K562 (cell line): ENCODE measurements at regions not wholly inside any gene's neighbourhood (a gene's known extent, or its start where the extent isn't known, plus 50 kb on each side); places are given as distances from the start of the nearest gene placed in this dataset.

Experiments used
- ATF4 ChIP-seq: fragments of 450-650 bp; formaldehyde crosslinking; IDR thresholded peaks from 2 replicates; pipeline ENCODE4 v1.4.0; 2022; ENCODE audit warnings: mild to moderate bottlenecking, moderate library complexity
- BCLAF1 ChIP-seq, 2 experiments: fragments of 450-650 bp in 1 of 2; IDR thresholded peaks; 2 replicates each; pipeline ENCODE4 v1.6.1; 2011 to 2017; ENCODE audit warnings: low read depth in 2 of 2, antibody characterized with exemption in 1 of 2, borderline replicate concordance in 1 of 2, low read length in 1 of 2, mild to moderate bottlenecking in 1 of 2, mixed read lengths in 1 of 2; ENCODE audit not compliant: control insufficient read depth in 1 of 2
- CTCF ChIP-seq, 3 experiments: IDR thresholded peaks in 2 of 3; conservative IDR thresholded peaks in 1 of 3; 2 replicates each; pipeline ENCODE4 v1.5.1; 2011 to 2012; ENCODE audit warnings: low read length in 3 of 3, mild to moderate bottlenecking in 3 of 3, control low read depth in 2 of 3, improper control_type of control experiment in 1 of 3, inconsistent platforms in 1 of 3, low read depth in 1 of 3, mixed read lengths in 1 of 3, moderate library complexity in 1 of 3; ENCODE audit not compliant: insufficient read depth in 2 of 3
- E2F3 ChIP-seq: fragments of 250-450 bp; sonication (Bioruptor Pico); IDR thresholded peaks from 2 replicates; pipeline ENCODE4 v1.4.0; 2020; ENCODE audit warnings: mild to moderate bottlenecking
- EZH2 ChIP-seq: IDR thresholded peaks from 2 replicates; pipeline ENCODE4 v1.6.1; 2012; ENCODE audit warnings: low read depth, mild to moderate bottlenecking, inconsistent platforms, low read length, borderline replicate concordance
- HOXB6 ChIP-seq: fragments of 250-450 bp; sonication (Bioruptor Pico); IDR thresholded peaks from 2 replicates; pipeline ENCODE4 v1.5.1; 2022; ENCODE audit warnings: mild to moderate bottlenecking, borderline replicate concordance
- NRF1 ChIP-seq, 2 experiments: fragments of 450-650 bp; IDR thresholded peaks in 1 of 2; conservative IDR thresholded peaks in 1 of 2; 2 replicates each; pipeline ENCODE4 v1.6.1; 2014; ENCODE audit warnings: mild to moderate bottlenecking in 2 of 2
- POLR2A ChIP-seq: fragments of 450-650 bp; conservative IDR thresholded peaks from 2 replicates; pipeline ENCODE4 v1.6.1; 2016
- POLR2AphosphoS5 ChIP-seq: IDR thresholded peaks from 2 replicates; pipeline ENCODE4 v1.6.1; 2011; ENCODE audit warnings: mild to moderate bottlenecking, low read depth, low read length, moderate library complexity; ENCODE audit not compliant: control insufficient read depth, insufficient read depth
- POLR2G ChIP-seq: fragments of 200-400 bp; formaldehyde crosslinking; IDR thresholded peaks from 2 replicates; pipeline ENCODE4 v1.6.1; 2017; ENCODE audit warnings: low read depth, mild to moderate bottlenecking, antibody characterized with exemption, low read length, moderate library complexity
- SMC3 ChIP-seq: conservative IDR thresholded peaks from 2 replicates; pipeline ENCODE4 v1.6.1; 2011; ENCODE audit warnings: low read depth, low read length, improper control_type of control experiment; ENCODE audit not compliant: insufficient read depth
- SREBF2 ChIP-seq: sonication (generic); formaldehyde crosslinking; IDR thresholded peaks from 2 replicates; pipeline ENCODE4 v1.4.0; 2020; ENCODE audit warnings: mild to moderate bottlenecking, missing genetic modification reagents
- U2AF1 ChIP-seq: fragments of 200-400 bp; formaldehyde crosslinking; optimal IDR thresholded peaks from 2 replicates; pipeline ENCODE3; 2017; ENCODE audit warnings: mild to moderate bottlenecking, low read depth, low read length, moderate library complexity
- ZNF121 ChIP-seq: sonication (generic); formaldehyde crosslinking; conservative IDR thresholded peaks from 2 replicates; pipeline ENCODE4 v1.8.0; 2022; ENCODE audit warnings: missing genetic modification reagents

- TF ChIP-seq ZNF121 (CRISPR knock-in tag) (no peak), U2AF1 (no peak), EZH2 (no peak), SMC3 (no peak), ATF4 (CRISPR knock-in tag) (no peak), NRF1 (conservative IDR thresholded peaks at IDR 0.05 in 1 of 2, IDR thresholded peaks at IDR 0.05 in 1 of 2) (no peak), CTCF (IDR thresholded peaks at IDR 0.05 in 2 of 3, conservative IDR thresholded peaks at IDR 0.05 in 1 of 3; ENCODE audit: insufficient read depth in 2 of 3, low read depth in 1 of 3, low read length in 3 of 3) (no peak), POLR2AphosphoS5 (no peak), E2F3 (CRISPR knock-in tag) (no peak), BCLAF1 (IDR thresholded peaks at IDR 0.05; ENCODE audit: borderline replicate concordance in 1 of 2, control insufficient read depth in 1 of 2, low read depth in 2 of 2, low read length in 1 of 2) (no peak), POLR2G (no peak), HOXB6 (CRISPR knock-in tag) (no peak), POLR2A (no peak), SREBF2 (CRISPR knock-in tag) (no peak)
Measured at GRCh38 chr7:101693498-101694091, 64.5 kb upstream of the MYL10 start.
